ENCODE measurements at regions not wholly inside any gene's neighbourhood (a gene's known extent, or its start where the extent isn't known, plus 50 kb on each side); places are given as distances from the start of the nearest gene placed in this dataset.

GRCh38 chr15:81774309-81774708 lies 271.5 kb downstream of the MEX3B start:
- TF ChIP-seq CTCF (conservative IDR thresholded peaks at IDR 0.05; ENCODE audit: low read depth in 2 of 2), result no peak
- TF ChIP-seq CREB1 (CRISPR knock-in tag; IDR thresholded peaks at IDR 0.05; ENCODE audit: low read depth), result no peak
- TF ChIP-seq ETS1 (IDR thresholded peaks at IDR 0.05), result no peak
- TF ChIP-seq POLR2AphosphoS5 (IDR thresholded peaks at IDR 0.05; ENCODE audit: low read depth), result no peak
- no peak for TF ChIP-seq REST (IDR thresholded peaks at IDR 0.05; ENCODE audit: unreplicated experiment)
- no peak for TF ChIP-seq EZH2phosphoT487 (IDR thresholded peaks at IDR 0.05; ENCODE audit: unreplicated experiment)
- TF ChIP-seq EZH2 (IDR thresholded peaks at IDR 0.05; ENCODE audit: low read depth, unreplicated experiment), result no peak
- TF ChIP-seq JUNB (IDR thresholded peaks at IDR 0.05; ENCODE audit: unreplicated experiment), result no peak
- TF ChIP-seq NANOG (IDR thresholded peaks at IDR 0.05; ENCODE audit: borderline replicate concordance), result no peak
- no peak for TF ChIP-seq STAT1 (IDR thresholded peaks at IDR 0.05; ENCODE audit: unreplicated experiment)

Data from GM23338 (cell line).